A673 (cell line): ENCODE measurements at regions not wholly inside any gene's neighbourhood (a gene's known extent, or its start where the extent isn't known, plus 50 kb on each side); places are given as distances from the start of the nearest gene placed in this dataset.
"Not testable (repeated sequence)": the region's sequence is repeated elsewhere in the genome, so short reads cannot be mapped to it uniquely, and the experiment has no call there.

Experiments used
- BruUV-seq: library from RNA; stranded (reverse); fragments of 400-500 nt; replicated peaks from 2 replicates; lab custom pipeline; 2021; lab: Mats Ljungman, UMichigan
- CTCF ChIA-PET: fragments of 300-600 bp; sonication (Branson Sonifier 250); formaldehyde crosslinking; loops from one replicate; lab custom pipeline; 2022; ENCODE audit warnings: antibody characterized with exemption; lab: Charles Lee
- POLR2A ChIA-PET: fragments of 300-600 bp; sonication (Branson Sonifier 250); formaldehyde crosslinking; loops from one replicate; lab custom pipeline; 2022; ENCODE audit warnings: antibody characterized with exemption; ENCODE audit not compliant: low non-redundant PET; lab: Charles Lee
- DNase-seq: peaks from one replicate; pipeline ENCODE4 v3.0.0-alpha.2; 2015; ENCODE audit warnings: low spot score
- H3K27ac ChIP-seq: fragments of 200-600 bp; sonication (generic); 2 replicates; pipeline ENCODE4 v1.5.1; 2016; ENCODE audit warnings: mixed run types, low read depth, mild to moderate bottlenecking, mixed read lengths, antibody characterized with exemption, low read length; ENCODE audit not compliant: poor library complexity, severe bottlenecking
- H3K27me3 ChIP-seq: fragments of 200-600 bp; sonication (generic); replicated peaks from 2 replicates; pipeline ENCODE4 v1.6.1; 2017; ENCODE audit warnings: mixed run types, low read depth, mild to moderate bottlenecking, mixed read lengths, antibody characterized with exemption, low read length; ENCODE audit not compliant: insufficient read depth, poor library complexity
- H3K36me3 ChIP-seq: fragments of 200-600 bp; sonication (generic); 2 replicates; pipeline ENCODE4 v1.6.1; 2016; ENCODE audit warnings: mixed run types, mild to moderate bottlenecking, mixed read lengths, antibody characterized with exemption, low read length; ENCODE audit not compliant: insufficient read depth, poor library complexity, severe bottlenecking
- H3K4me1 ChIP-seq: fragments of 200-600 bp; sonication (generic); 2 replicates; pipeline ENCODE4 v1.6.1; 2017; ENCODE audit warnings: mixed run types, mild to moderate bottlenecking, mixed read lengths, antibody characterized with exemption, low read length; ENCODE audit not compliant: insufficient read depth, poor library complexity, severe bottlenecking
- H3K4me3 ChIP-seq: fragments of 200-600 bp; sonication (generic); 2 replicates; pipeline ENCODE4 v1.5.1; 2016; ENCODE audit warnings: low read depth, mixed run types, mild to moderate bottlenecking, mixed read lengths, low read length; ENCODE audit not compliant: poor library complexity, severe bottlenecking
- H3K9me3 ChIP-seq: fragments of 200-600 bp; sonication (generic); 2 replicates; pipeline ENCODE4 v1.6.1; 2016; ENCODE audit warnings: mixed run types, low read depth, mild to moderate bottlenecking, mixed read lengths, antibody characterized with exemption, low read length; ENCODE audit not compliant: poor library complexity, severe bottlenecking
- CTCF ChIP-seq: fragments of 300-800, 200-600 bp; sonication (generic); conservative IDR thresholded peaks from 2 replicates; pipeline ENCODE4 v1.5.1; 2017; ENCODE audit warnings: low read depth, mild to moderate bottlenecking, antibody characterized with exemption, low read length, moderate library complexity, mixed read lengths
- EZH2 ChIP-seq: fragments of 200-600 bp; sonication (generic); IDR thresholded peaks from 2 replicates; pipeline ENCODE4 v1.6.1; 2017; ENCODE audit warnings: borderline replicate concordance, low read depth, mild to moderate bottlenecking, mixed read lengths, antibody characterized with exemption, low read length; ENCODE audit not compliant: poor library complexity, severe bottlenecking
- intact Hi-C: fragments of 100-400 bp; cut with micrococcal nuclease; formaldehyde crosslinking; loops from one replicate; pipeline ENCODE4 v1.10.0; 2022; ENCODE audit not compliant: unreplicated experiment

- H3K9me3 ChIP-seq, H3K27me3 ChIP-seq, CTCF ChIA-PET, H3K36me3 ChIP-seq, H3K4me1 ChIP-seq, DNase-seq, intact Hi-C loops, H3K27ac ChIP-seq, H3K4me3 ChIP-seq, POLR2A ChIA-PET, BruUV-seq: not testable (repeated sequence)
Observed at GRCh38 chr5:44756097-44756496, 52.6 kb upstream of the MRPS30 start.

GRCh38 chr5:44747396-44747795 lies 61.4 kb upstream of the MRPS30 start:
- H3K4me3 ChIP-seq, result no peak overlapping the region
- H3K27me3 ChIP-seq, result no peaks in the 10 kb centered on the region
- no peaks in the 10 kb centered on the region for H3K4me1 ChIP-seq
- no peak for DNase-seq
- BruUV-seq, result no TSS peak
- ChIA-PET POLR2A (no interaction called here), CTCF (no interaction called here)
- no peak overlapping the region for H3K27ac ChIP-seq
- TF ChIP-seq CTCF, result no peak
- no peak for TF ChIP-seq EZH2
- intact Hi-C loops, result no loop called here
- H3K9me3 ChIP-seq, result no peaks in the 10 kb centered on the region
- no peaks in the 10 kb centered on the region for H3K36me3 ChIP-seq

- POLR2A ChIA-PET, result no interaction called here
- Histone ChIP-seq H3K27me3 (no peaks in the 10 kb centered on the region), H3K27ac (no peak overlapping the region), H3K9me3 (no peaks in the 10 kb centered on the region), H3K4me1 (no peaks in the 10 kb centered on the region), H3K36me3 (no peaks in the 10 kb centered on the region), H3K4me3 (no peak overlapping the region)
- CTCF ChIA-PET, result no interaction called here
- no TSS peak for BruUV-seq
- intact Hi-C loops, result no loop called here
- TF ChIP-seq EZH2 (no peak), CTCF (no peak)
- DNase-seq, result no peak
Observed at GRCh38 chr5:44740660-44741059, 68.1 kb upstream of the MRPS30 start.

GRCh38 chr5:44729536-44729935 lies 79.2 kb upstream of the MRPS30 start:
- Histone ChIP-seq H3K27me3 (no peaks in the 10 kb centered on the region), H3K36me3 (no peaks in the 10 kb centered on the region), H3K4me1 (no peaks in the 10 kb centered on the region), H3K9me3 (no peaks in the 10 kb centered on the region), H3K4me3 (no peak overlapping the region), H3K27ac (no peak overlapping the region)
- intact Hi-C loops, result no loop called here
- TF ChIP-seq CTCF, result no peak
- TF ChIP-seq EZH2, result no peak
- ChIA-PET CTCF (no interaction called here), POLR2A (no interaction called here)
- no TSS peak for BruUV-seq
- no peak for DNase-seq
